Hepatocyte (in vitro differentiated cells): ENCODE measurements at regions not wholly inside any gene's neighbourhood (a gene's known extent, or its start where the extent isn't known, plus 50 kb on each side); places are given as distances from the start of the nearest gene placed in this dataset.

ENCODE experiments used
- DNase-seq: peaks from one replicate; pipeline ENCODE4 v3.0.0-alpha.2; 2016; ENCODE audit warnings: low spot score
- H2AFZ ChIP-seq: fragments of 200-600 bp; sonication (generic); 2 replicates; pipeline ENCODE4 v1.6.0; 2016; ENCODE audit warnings: antibody characterized with exemption, mild to moderate bottlenecking
- H3K27ac ChIP-seq: fragments of 200-600 bp; sonication (generic); 2 replicates; pipeline ENCODE4 v1.5.1; 2016; ENCODE audit warnings: mild to moderate bottlenecking
- H3K27me3 ChIP-seq: fragments of 200-600 bp; sonication (generic); 2 replicates; pipeline ENCODE4 v1.6.1; 2016
- H3K36me3 ChIP-seq: fragments of 200-600 bp; sonication (generic); replicated peaks from 2 replicates; pipeline ENCODE4 v1.5.1; 2016; ENCODE audit warnings: low read depth; ENCODE audit not compliant: insufficient read depth
- H3K4me1 ChIP-seq: fragments of 200-600 bp; sonication (generic); 2 replicates; pipeline ENCODE4 v1.5.1; 2016; ENCODE audit warnings: mild to moderate bottlenecking, moderate library complexity; ENCODE audit not compliant: insufficient read depth
- H3K4me2 ChIP-seq: fragments of 200-600 bp; sonication (generic); 2 replicates; pipeline ENCODE4 v1.6.0; 2016
- H3K4me3 ChIP-seq: fragments of 200-600 bp; sonication (generic); 2 replicates; pipeline ENCODE4 v1.5.1; 2016; ENCODE audit warnings: mild to moderate bottlenecking
- H3K79me2 ChIP-seq: fragments of 200-600 bp; sonication (generic); 2 replicates; pipeline ENCODE4 v1.6.0; 2017; ENCODE audit warnings: mild to moderate bottlenecking
- H3K9me2 ChIP-seq: fragments of 200-600 bp; sonication (generic); replicated peaks from 2 replicates; pipeline ENCODE4 v1.6.0; 2017; ENCODE audit warnings: mild to moderate bottlenecking; ENCODE audit not compliant: insufficient read depth
- H3K9me3 ChIP-seq: fragments of 200-600 bp; sonication (generic); 2 replicates; pipeline ENCODE4 v1.5.1; 2016; ENCODE audit warnings: low read depth, mild to moderate bottlenecking
- H4K20me1 ChIP-seq: fragments of 200-600 bp; sonication (generic); 2 replicates; pipeline ENCODE4 v1.6.0; 2016; ENCODE audit warnings: mild to moderate bottlenecking; ENCODE audit not compliant: insufficient read depth, poor library complexity, severe bottlenecking
- EZH2 ChIP-seq: fragments of 200-600 bp; sonication (generic); IDR thresholded peaks from 2 replicates; pipeline ENCODE4 v1.6.1; 2016; ENCODE audit warnings: antibody characterized with exemption, mild to moderate bottlenecking, borderline replicate concordance
- EZH2phosphoT487 ChIP-seq: fragments of 200-600 bp; sonication (generic); IDR thresholded peaks from one replicate; pipeline ENCODE4 v1.6.1; 2018; ENCODE audit warnings: antibody characterized with exemption, mild to moderate bottlenecking, low read depth, moderate library complexity; ENCODE audit not compliant: unreplicated experiment, severe bottlenecking
- WGBS: methylation state at CpG from one replicate; pipeline ENCODE4 v1.1.6; 2016; ENCODE audit warnings: low lambda C conversion rate; ENCODE audit errors: missing lambda C conversion rate; 5-methylcytosine and 5-hydroxymethylcytosine counted together
- TF ChIP-seq, protein P1 (sequence below): fragments of 200-600 bp; sonication (generic); IDR thresholded peaks from 2 replicates; pipeline ENCODE4 v1.5.1; 2016; ENCODE audit warnings: antibody characterized with exemption, mild to moderate bottlenecking; ENCODE audit not compliant: poor library complexity

- Histone ChIP-seq H3K79me2 (no peaks in the 10 kb centered on the region), H3K36me3 (no peaks in the 10 kb centered on the region), H2AFZ (no peak overlapping the region), H3K9me3 (no peaks in the 10 kb centered on the region), H3K27me3 (peaks cover 42% of the 10 kb centered on the region), H3K4me3 (no peak overlapping the region), H3K27ac (no peak overlapping the region), H4K20me1 (no peaks in the 10 kb centered on the region), H3K4me2 (no peak overlapping the region), H3K4me1 (no peaks in the 10 kb centered on the region), H3K9me2 (no peaks in the 10 kb centered on the region)
- WGBS, result 85% methylated on average over 9 of the region's 10 CpGs
- TF ChIP-seq EZH2phosphoT487, result no peak
- TF ChIP-seq EZH2, result no peak
- no peak for DNase-seq
These were observed 209.9 kb upstream of the CSF3R start for GRCh38 chr1:36692465-36693160.

DNA sequence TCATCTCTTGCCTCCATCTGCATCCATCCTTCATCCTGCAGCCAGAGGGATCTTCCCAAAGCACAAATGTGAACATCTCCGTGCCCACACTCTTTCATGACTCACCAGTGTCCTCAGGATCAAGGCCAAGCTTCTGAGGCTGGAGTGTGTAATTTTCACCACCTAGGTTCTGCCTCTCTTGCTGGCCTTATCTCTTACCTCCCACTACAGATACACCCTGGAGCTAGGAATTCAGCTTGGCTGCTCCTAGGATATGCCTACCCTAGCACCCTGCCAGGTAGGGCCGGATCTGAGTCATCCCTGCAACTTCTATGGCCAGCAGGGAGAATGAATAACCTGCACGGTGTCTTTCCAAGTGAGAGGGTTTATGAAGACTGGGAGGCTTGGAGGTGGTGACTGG, 208.7 kb upstream of the CSF3R start:
- no peak for DNase-seq

GRCh38 chr1:36689992-36690391, 207.3 kb upstream of the CSF3R start:
- Histone ChIP-seq H2AFZ (no peak overlapping the region), H3K79me2 (no peaks in the 10 kb centered on the region), H3K9me2 (no peaks in the 10 kb centered on the region), H3K27me3 (peaks cover 37% of the 10 kb centered on the region), H3K4me2 (no peak overlapping the region), H3K4me1 (no peaks in the 10 kb centered on the region), H4K20me1 (no peaks in the 10 kb centered on the region), H3K4me3 (no peak overlapping the region), H3K9me3 (no peaks in the 10 kb centered on the region), H3K27ac (no peak overlapping the region), H3K36me3 (no peaks in the 10 kb centered on the region)
- no peak for DNase-seq
- TF ChIP-seq EZH2phosphoT487 (no peak), EZH2 (no peak)
- TF ChIP-seq, protein P1, sequence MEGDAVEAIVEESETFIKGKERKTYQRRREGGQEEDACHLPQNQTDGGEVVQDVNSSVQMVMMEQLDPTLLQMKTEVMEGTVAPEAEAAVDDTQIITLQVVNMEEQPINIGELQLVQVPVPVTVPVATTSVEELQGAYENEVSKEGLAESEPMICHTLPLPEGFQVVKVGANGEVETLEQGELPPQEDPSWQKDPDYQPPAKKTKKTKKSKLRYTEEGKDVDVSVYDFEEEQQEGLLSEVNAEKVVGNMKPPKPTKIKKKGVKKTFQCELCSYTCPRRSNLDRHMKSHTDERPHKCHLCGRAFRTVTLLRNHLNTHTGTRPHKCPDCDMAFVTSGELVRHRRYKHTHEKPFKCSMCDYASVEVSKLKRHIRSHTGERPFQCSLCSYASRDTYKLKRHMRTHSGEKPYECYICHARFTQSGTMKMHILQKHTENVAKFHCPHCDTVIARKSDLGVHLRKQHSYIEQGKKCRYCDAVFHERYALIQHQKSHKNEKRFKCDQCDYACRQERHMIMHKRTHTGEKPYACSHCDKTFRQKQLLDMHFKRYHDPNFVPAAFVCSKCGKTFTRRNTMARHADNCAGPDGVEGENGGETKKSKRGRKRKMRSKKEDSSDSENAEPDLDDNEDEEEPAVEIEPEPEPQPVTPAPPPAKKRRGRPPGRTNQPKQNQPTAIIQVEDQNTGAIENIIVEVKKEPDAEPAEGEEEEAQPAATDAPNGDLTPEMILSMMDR, result no peak
- 75% methylated on average over 3 of the region's 3 CpGs for WGBS

More for the DNA sequence above, 208.7 kb upstream of the CSF3R start:
- Histone ChIP-seq H3K36me3 (no peaks in the 10 kb centered on the region), H3K9me3 (no peaks in the 10 kb centered on the region), H3K79me2 (no peaks in the 10 kb centered on the region), H4K20me1 (no peaks in the 10 kb centered on the region), H3K4me3 (no peak overlapping the region), H3K4me2 (no peak overlapping the region), H3K27me3 (peaks cover 44% of the 10 kb centered on the region), H3K4me1 (no peaks in the 10 kb centered on the region), H3K9me2 (no peaks in the 10 kb centered on the region), H2AFZ (no peak overlapping the region), H3K27ac (no peak overlapping the region)
- WGBS, result 55% methylated on average over 3 of the region's 3 CpGs
- TF ChIP-seq, protein P1, result no peak
- TF ChIP-seq EZH2phosphoT487 (no peak), EZH2 (no peak)

DNA sequence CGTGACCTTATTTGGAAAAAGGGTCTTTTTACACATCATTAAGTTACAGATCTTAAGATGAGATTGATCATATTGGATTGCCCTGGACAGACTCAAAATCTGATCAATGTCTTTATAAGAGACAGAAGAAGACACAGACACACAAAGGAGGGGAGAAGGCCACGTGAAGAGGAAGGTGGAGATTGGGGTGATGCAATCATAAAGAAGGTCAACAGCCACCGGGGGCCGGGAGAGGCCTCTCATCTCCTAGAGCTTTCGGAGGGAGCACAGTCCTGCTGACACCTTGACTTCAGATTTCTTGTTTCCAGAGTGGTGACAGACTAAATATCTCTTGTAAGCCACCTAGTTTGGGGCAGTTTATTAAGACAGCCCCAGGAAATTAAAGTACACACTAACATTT, 204.6 kb upstream of the CSF3R start:
- no peak overlapping the region for H3K4me2 ChIP-seq
- no peaks in the 10 kb centered on the region for H4K20me1 ChIP-seq
- no peaks in the 10 kb centered on the region for H3K4me1 ChIP-seq
- no peak overlapping the region for H3K27ac ChIP-seq
- H2AFZ ChIP-seq, result no peak overlapping the region
- H3K4me3 ChIP-seq, result no peak overlapping the region
- peaks cover 25% of the 10 kb centered on the region for H3K27me3 ChIP-seq
- 75% methylated on average over 5 of the region's 5 CpGs for WGBS
- no peaks in the 10 kb centered on the region for H3K9me2 ChIP-seq
- H3K9me3 ChIP-seq, result no peaks in the 10 kb centered on the region
- TF ChIP-seq EZH2phosphoT487, result no peak
- TF ChIP-seq, protein P1, result no peak
- TF ChIP-seq EZH2, result no peak
- no peak for DNase-seq
- no peaks in the 10 kb centered on the region for H3K79me2 ChIP-seq
- H3K36me3 ChIP-seq, result no peaks in the 10 kb centered on the region
